GM23248 (cell line): ENCODE measurements at regions not wholly inside any gene's neighbourhood (a gene's known extent, or its start where the extent isn't known, plus 50 kb on each side); places are given as distances from the start of the nearest gene placed in this dataset.

Source experiments
- DNase-seq: peaks from one replicate; pipeline ENCODE4 v3.0.0-alpha.2; 2015
- H2AFZ ChIP-seq: fragments of 200-600 bp; sonication (generic); 2 replicates; pipeline ENCODE4 v1.6.1; 2016; ENCODE audit warnings: antibody characterized with exemption
- H3F3A ChIP-seq: fragments of 200-600 bp; sonication (generic); 2 replicates; pipeline ENCODE4 v1.6.1; 2016; ENCODE audit warnings: mild to moderate bottlenecking, antibody characterized with exemption, mixed run types; ENCODE audit not compliant: insufficient read depth
- H3K27ac ChIP-seq: fragments of 200-600 bp; sonication (generic); 2 replicates; pipeline ENCODE4 v1.5.1; 2016; ENCODE audit warnings: mild to moderate bottlenecking
- H3K27me3 ChIP-seq: fragments of 200-600 bp; sonication (generic); replicated peaks from 2 replicates; pipeline ENCODE4 v1.6.1; 2016; ENCODE audit warnings: mild to moderate bottlenecking; ENCODE audit not compliant: insufficient read depth
- H3K36me3 ChIP-seq: fragments of 200-600 bp; sonication (generic); 2 replicates; pipeline ENCODE4 v1.6.1; 2016; ENCODE audit warnings: low read depth, mild to moderate bottlenecking
- H3K4me1 ChIP-seq: fragments of 200-600 bp; sonication (generic); 2 replicates; pipeline ENCODE4 v1.6.1; 2016; ENCODE audit warnings: mild to moderate bottlenecking; ENCODE audit not compliant: insufficient read depth
- H3K4me2 ChIP-seq: fragments of 200-600 bp; sonication (generic); one replicate; pipeline ENCODE4 v1.6.1; 2016; ENCODE audit warnings: mild to moderate bottlenecking; ENCODE audit not compliant: unreplicated experiment
- H3K4me3 ChIP-seq: fragments of 200-600 bp; sonication (generic); 2 replicates; pipeline ENCODE4 v1.5.1; 2016; ENCODE audit warnings: mild to moderate bottlenecking
- H3K79me2 ChIP-seq: fragments of 200-600 bp; sonication (generic); 2 replicates; pipeline ENCODE4 v1.6.1; 2016; ENCODE audit warnings: mild to moderate bottlenecking; ENCODE audit not compliant: insufficient read depth
- H3K9ac ChIP-seq: fragments of 200-600 bp; sonication (generic); 2 replicates; pipeline ENCODE4 v1.6.1; 2016; ENCODE audit warnings: mild to moderate bottlenecking
- H3K9me2 ChIP-seq: fragments of 200-600 bp; sonication (generic); 2 replicates; pipeline ENCODE4 v1.6.1; 2016; ENCODE audit warnings: mixed run types, mild to moderate bottlenecking, moderate library complexity; ENCODE audit not compliant: insufficient read depth
- H3K9me3 ChIP-seq: fragments of 200-600 bp; sonication (generic); one replicate; pipeline ENCODE4 v1.6.1; 2017; ENCODE audit warnings: low read depth
- H4K20me1 ChIP-seq: fragments of 200-600 bp; sonication (generic); 2 replicates; pipeline ENCODE4 v1.6.0; 2016; ENCODE audit not compliant: insufficient read depth
- EZH2 ChIP-seq: fragments of 200-600 bp; sonication (generic); IDR thresholded peaks from 2 replicates; pipeline ENCODE4 v1.6.1; 2018; ENCODE audit warnings: antibody characterized with exemption, mild to moderate bottlenecking; ENCODE audit not compliant: insufficient read depth, poor library complexity, severe bottlenecking
- EZH2phosphoT487 ChIP-seq: fragments of 200-600 bp; sonication (generic); IDR thresholded peaks from 2 replicates; pipeline ENCODE4 v1.6.1; 2018; ENCODE audit warnings: antibody characterized with exemption, moderate library complexity, mild to moderate bottlenecking, low read depth; ENCODE audit not compliant: insufficient read depth
- WGBS, 2 experiments: methylation state at CpG; one replicate each; pipeline ENCODE4 v1.1.6; 2015 to 2017; ENCODE audit warnings: low lambda C conversion rate in 2 of 2, low coverage in 1 of 2; ENCODE audit errors: missing lambda C conversion rate in 2 of 2; 5-methylcytosine and 5-hydroxymethylcytosine counted together
- in situ Hi-C: fragments of 300-500 bp; cut with MboI; formaldehyde crosslinking; loops from 2 replicates; pipeline ENCODE4 v1.15.0; 2020

DNA sequence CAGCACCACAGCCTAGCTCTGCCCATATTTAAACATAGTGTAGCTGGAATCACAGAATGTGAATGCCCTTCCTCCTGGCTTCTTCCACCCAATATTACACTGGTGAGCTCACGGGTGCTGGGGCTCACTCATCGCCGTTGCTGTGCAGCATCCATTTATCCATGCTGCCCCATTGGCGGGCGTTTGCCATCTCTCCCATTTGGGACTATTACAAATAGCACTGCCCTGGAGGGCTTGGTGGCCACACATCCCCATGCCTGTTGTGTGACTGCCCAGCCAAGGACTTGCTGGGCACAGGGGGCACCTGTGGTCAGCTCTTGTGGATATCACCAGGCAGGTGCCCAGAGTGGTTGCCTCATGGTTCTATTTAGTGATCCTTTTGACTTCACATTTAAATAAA is 54.5 kb upstream of the ENTPD6 start:
- Histone ChIP-seq H3K79me2 (no peaks in the 10 kb centered on the region), H3K4me3 (no peak overlapping the region), H3K27ac (no peak overlapping the region), H2AFZ (no peak overlapping the region), H3K36me3 (no peaks in the 10 kb centered on the region), H4K20me1 (no peaks in the 10 kb centered on the region), H3K4me1 (peaks cover 9% of the 10 kb centered on the region), H3F3A (peaks cover 6% of the 10 kb centered on the region; the same call in 1 of the 2 replicates), H3K4me2 (no peak overlapping the region), H3K9me2 (no peaks in the 10 kb centered on the region), H3K9me3 (no peaks in the 10 kb centered on the region), H3K9ac (no peak overlapping the region), H3K27me3 (peaks cover 30% of the 10 kb centered on the region; the same call in 1 of the 2 replicates)
- DNase-seq = no peak
- TF ChIP-seq EZH2phosphoT487 (no peak), EZH2 (no peak)
- in situ Hi-C loops = no loop called here
- 81 to 84% methylated on average over 5 of the region's 5 CpGs for WGBS, 2 experiments

DNA sequence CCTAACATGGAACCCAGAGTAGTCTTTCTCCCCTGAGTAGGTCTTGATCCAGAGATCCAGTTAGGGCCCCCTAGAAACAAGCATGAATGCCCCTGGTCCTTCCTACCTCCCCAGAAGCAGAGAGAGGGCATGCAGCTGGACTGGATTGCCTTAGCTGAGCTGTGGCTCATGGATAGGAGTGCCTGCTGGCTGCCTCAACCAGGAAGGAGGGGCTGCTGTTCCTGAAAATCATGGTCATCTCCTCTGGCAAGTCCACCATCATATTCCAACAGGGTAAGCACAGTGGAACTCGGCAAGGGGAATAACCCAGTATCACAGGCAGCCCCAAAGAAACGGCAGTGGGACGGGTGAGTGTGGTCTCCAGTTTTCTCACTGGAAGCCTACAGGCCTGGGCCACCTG is 53.1 kb upstream of the ENTPD6 start:
- no peak for DNase-seq
- Histone ChIP-seq H3K9me3 (no peaks in the 10 kb centered on the region), H3K27me3 (peaks cover 30% of the 10 kb centered on the region; the same call in 1 of the 2 replicates), H4K20me1 (no peaks in the 10 kb centered on the region), H3K4me1 (no peaks in the 10 kb centered on the region), H3K4me3 (no peak overlapping the region), H3K27ac (no peak overlapping the region), H3K36me3 (no peaks in the 10 kb centered on the region), H2AFZ (no peak overlapping the region), H3K9me2 (no peaks in the 10 kb centered on the region), H3F3A (no peaks in the 10 kb centered on the region), H3K9ac (no peak overlapping the region), H3K79me2 (no peaks in the 10 kb centered on the region), H3K4me2 (no peak overlapping the region)
- 78 to 80% methylated on average over 2 to 3 of the region's 3 CpGs for WGBS, 2 experiments
- TF ChIP-seq EZH2 (no peak), EZH2phosphoT487 (no peak)
- in situ Hi-C loops = no loop called here

- H3K9me3 ChIP-seq = no peaks in the 10 kb centered on the region
- no peak overlapping the region for H3K4me2 ChIP-seq
- H3K4me3 ChIP-seq = no peak overlapping the region
- no peak overlapping the region for H3K9ac ChIP-seq
- peaks cover 36% of the 10 kb centered on the region for H3K27me3 ChIP-seq
- H3K27ac ChIP-seq = no peak overlapping the region
- no peak overlapping the region for H2AFZ ChIP-seq
- no peaks in the 10 kb centered on the region for H3K36me3 ChIP-seq
- 50% methylated on average over 7 of the region's 7 CpGs for WGBS, 2 experiments
- H3K79me2 ChIP-seq = no peaks in the 10 kb centered on the region
- no peaks in the 10 kb centered on the region for H4K20me1 ChIP-seq
- TF ChIP-seq EZH2phosphoT487 (no peak), EZH2 (no peak)
- no peaks in the 10 kb centered on the region for H3F3A ChIP-seq
- no peaks in the 10 kb centered on the region for H3K4me1 ChIP-seq
- H3K9me2 ChIP-seq = no peaks in the 10 kb centered on the region
- in situ Hi-C loops = no loop called here
- no peak for DNase-seq
Measured at GRCh38 chr20:25145131-25145530, 50.4 kb upstream of the ENTPD6 start.
